Vagina (tissue), 2 donors: ENCODE measurements at regions not wholly inside any gene's neighbourhood (a gene's known extent, or its start where the extent isn't known, plus 50 kb on each side); places are given as distances from the start of the nearest gene placed in this dataset.

Experiments used
- POLR2A ChIP-seq, 2 donors: fragments of 450-650 bp; IDR thresholded peaks; one replicate each; pipeline ENCODE4 v1.6.1; 2017; ENCODE audit warnings: antibody characterized with exemption in 2 of 2, mild to moderate bottlenecking in 2 of 2, moderate library complexity in 2 of 2
- TF ChIP-seq, protein P1 (sequence below), 3 experiments: fragments of 450-650 bp in 2 of 3; fragments of 200-600 bp in 1 of 3; sonication (generic) in 1 of 3; IDR thresholded peaks; one replicate each; pipeline ENCODE4 v1.5.1; 2017 to 2019; ENCODE audit warnings: antibody characterized with exemption in 3 of 3, mild to moderate bottlenecking in 2 of 3, moderate library complexity in 2 of 3

DNA sequence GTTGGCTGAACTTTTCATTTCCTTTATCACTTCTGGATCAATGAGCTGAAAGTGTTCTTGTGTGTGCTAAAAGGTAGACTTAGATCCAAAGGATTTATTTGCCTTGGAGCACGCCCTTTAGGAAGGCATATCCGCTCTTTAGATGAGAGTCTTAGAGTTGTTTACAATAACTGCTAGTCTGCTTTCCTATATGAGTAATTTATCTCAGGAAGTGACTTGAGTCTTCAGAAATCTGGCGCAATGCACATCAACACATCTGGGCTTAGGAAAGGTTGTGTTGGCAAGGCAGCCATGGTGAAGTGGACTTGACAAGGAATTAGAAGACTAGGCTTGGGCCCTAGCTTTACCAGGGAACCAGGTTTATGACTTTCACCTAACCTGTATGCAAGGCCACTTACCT, 204.1 kb upstream of the PTGFR start:
- no peak for TF ChIP-seq POLR2A (IDR thresholded peaks at IDR 0.05)
- TF ChIP-seq, protein P1, sequence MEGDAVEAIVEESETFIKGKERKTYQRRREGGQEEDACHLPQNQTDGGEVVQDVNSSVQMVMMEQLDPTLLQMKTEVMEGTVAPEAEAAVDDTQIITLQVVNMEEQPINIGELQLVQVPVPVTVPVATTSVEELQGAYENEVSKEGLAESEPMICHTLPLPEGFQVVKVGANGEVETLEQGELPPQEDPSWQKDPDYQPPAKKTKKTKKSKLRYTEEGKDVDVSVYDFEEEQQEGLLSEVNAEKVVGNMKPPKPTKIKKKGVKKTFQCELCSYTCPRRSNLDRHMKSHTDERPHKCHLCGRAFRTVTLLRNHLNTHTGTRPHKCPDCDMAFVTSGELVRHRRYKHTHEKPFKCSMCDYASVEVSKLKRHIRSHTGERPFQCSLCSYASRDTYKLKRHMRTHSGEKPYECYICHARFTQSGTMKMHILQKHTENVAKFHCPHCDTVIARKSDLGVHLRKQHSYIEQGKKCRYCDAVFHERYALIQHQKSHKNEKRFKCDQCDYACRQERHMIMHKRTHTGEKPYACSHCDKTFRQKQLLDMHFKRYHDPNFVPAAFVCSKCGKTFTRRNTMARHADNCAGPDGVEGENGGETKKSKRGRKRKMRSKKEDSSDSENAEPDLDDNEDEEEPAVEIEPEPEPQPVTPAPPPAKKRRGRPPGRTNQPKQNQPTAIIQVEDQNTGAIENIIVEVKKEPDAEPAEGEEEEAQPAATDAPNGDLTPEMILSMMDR (IDR thresholded peaks at IDR 0.05): no peak
